ENCODE measurements at regions not wholly inside any gene's neighbourhood (a gene's known extent, or its start where the extent isn't known, plus 50 kb on each side); places are given as distances from the start of the nearest gene placed in this dataset.

GRCh38 chr12:84643993-84644392, 268.6 kb downstream of the SLC6A15 start:
- TF ChIP-seq ZNF138 (tag by site-specific recombination; IDR thresholded peaks at IDR 0.05; ENCODE audit: borderline replicate concordance) (no peak), CTCF (tag by site-specific recombination; IDR thresholded peaks at IDR 0.05) (no peak), PRDM4 (tag by site-specific recombination; IDR thresholded peaks at IDR 0.05) (no peak), ZNF521 (tag by site-specific recombination; IDR thresholded peaks at IDR 0.05) (no peak), SP3 (tag by site-specific recombination; IDR thresholded peaks at IDR 0.05) (no peak), ZNF639 (tag by site-specific recombination; IDR thresholded peaks at IDR 0.05) (no peak), ZNF302 (tag by site-specific recombination; IDR thresholded peaks at IDR 0.05; ENCODE audit: low read depth) (no peak)
